Tibial artery (tissue), 4 donors: ENCODE measurements at regions not wholly inside any gene's neighbourhood (a gene's known extent, or its start where the extent isn't known, plus 50 kb on each side); places are given as distances from the start of the nearest gene placed in this dataset.
"Not testable (repeated sequence)": the region's sequence is repeated elsewhere in the genome, so short reads cannot be mapped to it uniquely, and the experiment has no call there.

Experiments used
- DNase-seq, 2 donors: peaks; one replicate each; pipeline ENCODE4 v3.0.0-alpha.2; 2019
- H3K27ac ChIP-seq, 2 donors: fragments of 200-600 bp; sonication (generic) in 1 of 2; 1 replicate in 1 of 2; 2 replicates in 1 of 2; pipeline ENCODE4 v1.5.1; 2018 to 2019; ENCODE audit warnings: mild to moderate bottlenecking in 1 of 2
- H3K27me3 ChIP-seq, 2 donors: fragments of 200-600 bp; sonication (generic) in 1 of 2; one replicate each; pipeline versions ENCODE4 v1.5.1 to v1.6.0; 2016 to 2019
- H3K36me3 ChIP-seq, 3 donors: fragments of 200-600 bp; sonication (generic) in 2 of 3; one replicate each; pipeline ENCODE4 v1.5.1; 2016 to 2019; ENCODE audit warnings: mild to moderate bottlenecking in 2 of 3
- H3K4me1 ChIP-seq, 4 donors: fragments of 200-600 bp; sonication (generic) in 2 of 4; 1 replicate in 3 of 4; 2 replicates in 1 of 4; pipeline ENCODE4 v1.5.1; 2016 to 2019
- H3K4me3 ChIP-seq, 2 donors: fragments of 200-600 bp; sonication (generic) in 1 of 2; 1 replicate in 1 of 2; 2 replicates in 1 of 2; pipeline ENCODE4 v1.5.1; 2018 to 2019; ENCODE audit warnings: mild to moderate bottlenecking in 2 of 2
- H3K9me3 ChIP-seq, 3 donors: fragments of 200-600 bp; sonication (generic) in 1 of 3; one replicate each; pipeline ENCODE4 v1.5.1; 2016 to 2019
- CTCF ChIP-seq, 2 experiments: fragments of 200-600 bp in 1 of 2; fragments of 450-650 bp in 1 of 2; IDR thresholded peaks; one replicate each; pipeline ENCODE4 v1.5.1; 2017 to 2019; ENCODE audit warnings: antibody characterized with exemption in 2 of 2, mild to moderate bottlenecking in 1 of 2, moderate library complexity in 1 of 2
- intact Hi-C: fragments of 100-400 bp; cut with DNase I; formaldehyde crosslinking; loops from one replicate; pipeline ENCODE4 v1.15.0; 2023; ENCODE audit warnings: low total_unique reads

- no peak for DNase-seq
- Histone ChIP-seq H3K36me3 (no peaks in the 10 kb centered on the region), H3K27ac (no peak overlapping the region), H3K4me1 (no peaks in the 10 kb centered on the region), H3K4me3 (no peak overlapping the region), H3K27me3 (no peaks in the 10 kb centered on the region), H3K9me3 (no peaks in the 10 kb centered on the region)
- no peak for TF ChIP-seq CTCF (IDR thresholded peaks at IDR 0.05)
- intact Hi-C loops = no loop called here
Observed at GRCh38 chr5:27093279-27093678, 54.9 kb upstream of the CDH9 start.

- no peaks in the 10 kb centered on the region for H3K9me3 ChIP-seq
- no peaks in the 10 kb centered on the region for H3K36me3 ChIP-seq
- no peak overlapping the region for H3K4me3 ChIP-seq
- TF ChIP-seq CTCF (IDR thresholded peaks at IDR 0.05) = no peak
- no peak for DNase-seq
- no peaks in the 10 kb centered on the region for H3K4me1 ChIP-seq
- intact Hi-C loops = no loop called here
- no peak overlapping the region for H3K27ac ChIP-seq
- no peaks in the 10 kb centered on the region for H3K27me3 ChIP-seq
Observed at GRCh38 chr5:27091858-27092257, 53.5 kb upstream of the CDH9 start.

- H3K4me3 ChIP-seq, intact Hi-C loops, H3K27me3 ChIP-seq, DNase-seq, H3K27ac ChIP-seq, H3K4me1 ChIP-seq, H3K36me3 ChIP-seq, H3K9me3 ChIP-seq: not testable (repeated sequence)
Observed at GRCh38 chr5:27088822-27089221, 50.4 kb upstream of the CDH9 start.
